ENCODE measurements at regions not wholly inside any gene's neighbourhood (a gene's known extent, or its start where the extent isn't known, plus 50 kb on each side); places are given as distances from the start of the nearest gene placed in this dataset.

- TF ChIP-seq ZFX (IDR thresholded peaks at IDR 0.05) (no peak), CTCF (conservative IDR thresholded peaks at IDR 0.05) (no peak)
- H3K27ac ChIP-seq: no peak overlapping the region
Measured at GRCh38 chr2:207423886-207424285, 105.9 kb upstream of the CREB1 start.

DNA sequence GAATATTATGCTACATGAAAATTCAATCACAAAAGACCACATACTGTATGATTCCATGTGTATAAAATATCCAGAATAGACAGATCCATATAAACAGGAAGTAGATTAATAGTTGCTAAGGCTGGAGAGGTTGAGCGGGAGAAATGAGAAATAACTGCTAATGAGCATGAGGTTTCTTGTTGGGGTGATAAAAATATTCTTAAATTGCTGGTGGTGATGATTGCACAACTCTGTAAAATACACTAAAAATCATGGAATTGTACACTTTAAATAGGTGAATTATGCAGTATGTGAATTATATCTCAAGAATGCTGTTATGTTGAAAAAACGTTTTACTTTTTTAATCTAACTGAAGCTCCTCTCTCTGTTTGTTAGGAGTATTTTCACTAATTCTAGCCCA lies 101.8 kb upstream of the CREB1 start:
- TF ChIP-seq CTCF (conservative IDR thresholded peaks at IDR 0.05) (no peak), ZFX (IDR thresholded peaks at IDR 0.05) (no peak)
- no peak overlapping the region for H3K27ac ChIP-seq

GRCh38 chr2:207428573-207428972 lies 101.2 kb upstream of the CREB1 start:
- no peak overlapping the region for H3K27ac ChIP-seq
- TF ChIP-seq ZFX (IDR thresholded peaks at IDR 0.05): no peak
- no peak for TF ChIP-seq CTCF (conservative IDR thresholded peaks at IDR 0.05)

DNA sequence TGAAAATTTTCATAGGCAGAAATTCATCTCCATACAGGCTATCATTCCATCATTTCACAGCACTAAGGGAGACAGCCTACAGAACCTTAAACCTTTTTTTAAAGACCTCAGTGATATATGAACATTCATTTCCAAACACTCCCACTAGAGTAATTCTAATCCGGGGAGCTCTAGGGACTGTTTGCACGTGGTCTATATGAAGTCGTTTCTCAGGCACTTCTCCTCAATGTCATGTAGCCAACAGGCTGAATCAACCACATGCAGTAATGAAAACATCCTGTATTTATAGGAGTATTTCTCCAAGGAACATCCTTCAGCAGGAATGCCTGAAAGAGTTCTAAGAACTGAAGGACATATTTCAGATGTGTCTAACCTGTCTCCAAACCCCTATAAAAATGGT lies 97.3 kb upstream of the CREB1 start:
- no peak overlapping the region for H3K27ac ChIP-seq
- TF ChIP-seq CTCF (conservative IDR thresholded peaks at IDR 0.05) (no peak), ZFX (IDR thresholded peaks at IDR 0.05) (no peak)

DNA sequence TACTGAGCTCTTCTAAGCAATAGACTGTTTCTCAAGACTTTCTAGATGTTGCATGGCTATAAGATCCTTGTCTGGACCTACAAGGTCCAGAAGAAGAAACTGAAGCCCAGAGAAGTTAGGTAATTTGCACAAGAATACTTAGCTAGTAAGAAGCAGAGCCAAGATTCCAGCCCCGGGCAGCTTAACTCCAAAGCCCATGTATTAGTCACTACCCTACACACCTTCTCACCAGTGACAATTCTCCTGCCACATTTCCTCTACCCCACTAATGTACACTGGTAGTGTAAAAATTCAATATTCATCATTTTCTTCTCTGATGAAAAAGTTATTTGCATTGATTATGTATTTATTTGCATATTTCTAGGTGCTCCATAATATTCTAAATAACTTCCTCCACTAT lies 95.5 kb upstream of the CREB1 start:
- TF ChIP-seq CTCF (conservative IDR thresholded peaks at IDR 0.05) (no peak), ZFX (IDR thresholded peaks at IDR 0.05) (no peak)

GRCh38 chr2:207434899-207435465 lies 94.8 kb upstream of the CREB1 start:
- TF ChIP-seq ZFX (IDR thresholded peaks at IDR 0.05): no peak
- no peak for TF ChIP-seq CTCF (conservative IDR thresholded peaks at IDR 0.05)
- no peak overlapping the region for H3K27ac ChIP-seq

More for the DNA sequence above, 95.5 kb upstream of the CREB1 start:
- no peak overlapping the region for H3K27ac ChIP-seq

GRCh38 chr2:207437136-207437523 lies 92.6 kb upstream of the CREB1 start:
- TF ChIP-seq ZFX (IDR thresholded peaks at IDR 0.05) (no peak), CTCF (conservative IDR thresholded peaks at IDR 0.05) (no peak)
- H3K27ac ChIP-seq: peak overlapping the region; percentile 1; the same call in 1 of the 2 replicates

All from C4-2B (cell line).